Astrocyte (in vitro differentiated cells and primary cell): ENCODE measurements at regions not wholly inside any gene's neighbourhood (a gene's known extent, or its start where the extent isn't known, plus 50 kb on each side); places are given as distances from the start of the nearest gene placed in this dataset.

Source experiments
- CTCF ChIP-seq: IDR thresholded peaks from 2 replicates; pipeline ENCODE4 v1.5.1; 2011; ENCODE audit warnings: low read depth, mild to moderate bottlenecking, inconsistent platforms, low read length, moderate library complexity; ENCODE audit not compliant: insufficient read depth
- EZH2 ChIP-seq: IDR thresholded peaks from 2 replicates; pipeline ENCODE4 v1.6.1; 2012; ENCODE audit warnings: mild to moderate bottlenecking, low read length, inconsistent platforms; ENCODE audit not compliant: insufficient read depth

GRCh38 chr5:167857321-167857720 is 434.1 kb upstream of the WWC1 start:
- no peak for TF ChIP-seq EZH2
- TF ChIP-seq CTCF: no peak
